ENCODE measurements at regions not wholly inside any gene's neighbourhood (a gene's known extent, or its start where the extent isn't known, plus 50 kb on each side); places are given as distances from the start of the nearest gene placed in this dataset.

DNA sequence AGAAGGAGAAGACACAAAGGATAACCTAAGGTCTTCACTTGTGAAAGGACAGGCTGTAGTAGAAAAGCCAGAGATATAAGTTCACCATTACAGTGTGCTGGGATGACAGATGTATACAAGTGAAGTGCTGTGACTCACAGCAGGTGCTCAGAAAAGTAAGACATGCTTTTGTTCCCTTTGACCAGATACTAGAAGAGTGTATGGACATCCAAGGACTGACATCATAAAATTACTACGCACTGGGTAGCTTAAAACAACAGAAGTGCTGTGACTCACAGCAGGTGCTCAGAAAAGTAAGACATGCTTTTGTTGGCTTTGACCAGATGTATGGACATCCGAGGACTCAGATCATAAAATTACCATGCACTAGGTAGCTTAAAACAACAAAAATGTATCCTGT, 61.6 kb upstream of the BTC start:
- TF ChIP-seq, protein P1, sequence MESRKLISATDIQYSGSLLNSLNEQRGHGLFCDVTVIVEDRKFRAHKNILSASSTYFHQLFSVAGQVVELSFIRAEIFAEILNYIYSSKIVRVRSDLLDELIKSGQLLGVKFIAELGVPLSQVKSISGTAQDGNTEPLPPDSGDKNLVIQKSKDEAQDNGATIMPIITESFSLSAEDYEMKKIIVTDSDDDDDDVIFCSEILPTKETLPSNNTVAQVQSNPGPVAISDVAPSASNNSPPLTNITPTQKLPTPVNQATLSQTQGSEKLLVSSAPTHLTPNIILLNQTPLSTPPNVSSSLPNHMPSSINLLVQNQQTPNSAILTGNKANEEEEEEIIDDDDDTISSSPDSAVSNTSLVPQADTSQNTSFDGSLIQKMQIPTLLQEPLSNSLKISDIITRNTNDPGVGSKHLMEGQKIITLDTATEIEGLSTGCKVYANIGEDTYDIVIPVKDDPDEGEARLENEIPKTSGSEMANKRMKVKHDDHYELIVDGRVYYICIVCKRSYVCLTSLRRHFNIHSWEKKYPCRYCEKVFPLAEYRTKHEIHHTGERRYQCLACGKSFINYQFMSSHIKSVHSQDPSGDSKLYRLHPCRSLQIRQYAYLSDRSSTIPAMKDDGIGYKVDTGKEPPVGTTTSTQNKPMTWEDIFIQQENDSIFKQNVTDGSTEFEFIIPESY (IDR thresholded peaks at IDR 0.05): no peak
- no peak for TF ChIP-seq RXRA (IDR thresholded peaks at IDR 0.05)
- no peak for TF ChIP-seq TAF1 (conservative IDR thresholded peaks at IDR 0.05)
- TF ChIP-seq, protein P2, sequence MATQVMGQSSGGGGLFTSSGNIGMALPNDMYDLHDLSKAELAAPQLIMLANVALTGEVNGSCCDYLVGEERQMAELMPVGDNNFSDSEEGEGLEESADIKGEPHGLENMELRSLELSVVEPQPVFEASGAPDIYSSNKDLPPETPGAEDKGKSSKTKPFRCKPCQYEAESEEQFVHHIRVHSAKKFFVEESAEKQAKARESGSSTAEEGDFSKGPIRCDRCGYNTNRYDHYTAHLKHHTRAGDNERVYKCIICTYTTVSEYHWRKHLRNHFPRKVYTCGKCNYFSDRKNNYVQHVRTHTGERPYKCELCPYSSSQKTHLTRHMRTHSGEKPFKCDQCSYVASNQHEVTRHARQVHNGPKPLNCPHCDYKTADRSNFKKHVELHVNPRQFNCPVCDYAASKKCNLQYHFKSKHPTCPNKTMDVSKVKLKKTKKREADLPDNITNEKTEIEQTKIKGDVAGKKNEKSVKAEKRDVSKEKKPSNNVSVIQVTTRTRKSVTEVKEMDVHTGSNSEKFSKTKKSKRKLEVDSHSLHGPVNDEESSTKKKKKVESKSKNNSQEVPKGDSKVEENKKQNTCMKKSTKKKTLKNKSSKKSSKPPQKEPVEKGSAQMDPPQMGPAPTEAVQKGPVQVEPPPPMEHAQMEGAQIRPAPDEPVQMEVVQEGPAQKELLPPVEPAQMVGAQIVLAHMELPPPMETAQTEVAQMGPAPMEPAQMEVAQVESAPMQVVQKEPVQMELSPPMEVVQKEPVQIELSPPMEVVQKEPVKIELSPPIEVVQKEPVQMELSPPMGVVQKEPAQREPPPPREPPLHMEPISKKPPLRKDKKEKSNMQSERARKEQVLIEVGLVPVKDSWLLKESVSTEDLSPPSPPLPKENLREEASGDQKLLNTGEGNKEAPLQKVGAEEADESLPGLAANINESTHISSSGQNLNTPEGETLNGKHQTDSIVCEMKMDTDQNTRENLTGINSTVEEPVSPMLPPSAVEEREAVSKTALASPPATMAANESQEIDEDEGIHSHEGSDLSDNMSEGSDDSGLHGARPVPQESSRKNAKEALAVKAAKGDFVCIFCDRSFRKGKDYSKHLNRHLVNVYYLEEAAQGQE (IDR thresholded peaks at IDR 0.05): no peak

All from liver (tissue), 2 donors.